ENCODE measurements at regions not wholly inside any gene's neighbourhood (a gene's known extent, or its start where the extent isn't known, plus 50 kb on each side); places are given as distances from the start of the nearest gene placed in this dataset.
"Not testable (repeated sequence)": the region's sequence is repeated elsewhere in the genome, so short reads cannot be mapped to it uniquely, and the experiment has no call there.

DNA sequence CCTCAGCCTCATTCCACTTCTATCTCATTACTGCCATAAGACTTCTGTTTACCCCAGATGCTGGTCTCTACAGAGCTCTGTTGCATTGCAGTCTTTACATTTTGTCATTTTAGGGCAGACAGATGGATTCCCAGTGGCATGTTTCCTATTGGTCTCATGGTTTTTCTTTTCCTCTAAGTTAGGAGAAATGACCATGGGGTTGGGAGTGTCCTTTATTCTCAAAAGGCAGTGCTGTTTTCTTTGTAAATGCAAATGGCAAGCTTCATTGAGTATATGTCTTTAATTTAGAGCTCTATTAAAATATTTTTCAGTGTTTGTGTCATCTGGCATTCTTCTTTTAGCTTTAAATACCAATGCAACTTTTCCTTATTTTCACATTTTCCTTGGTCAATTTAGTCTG lies 57.0 kb downstream of the MSTN start:
- DNase-seq (ENCODE audit: low read depth), result no peak
- H3K4me3 ChIP-seq (ENCODE audit: low read depth, low read length), result no peak overlapping the region
- TF ChIP-seq MAX (IDR thresholded peaks at IDR 0.05; ENCODE audit: low read depth, low read length), result no peak
- TF ChIP-seq, protein P1, sequence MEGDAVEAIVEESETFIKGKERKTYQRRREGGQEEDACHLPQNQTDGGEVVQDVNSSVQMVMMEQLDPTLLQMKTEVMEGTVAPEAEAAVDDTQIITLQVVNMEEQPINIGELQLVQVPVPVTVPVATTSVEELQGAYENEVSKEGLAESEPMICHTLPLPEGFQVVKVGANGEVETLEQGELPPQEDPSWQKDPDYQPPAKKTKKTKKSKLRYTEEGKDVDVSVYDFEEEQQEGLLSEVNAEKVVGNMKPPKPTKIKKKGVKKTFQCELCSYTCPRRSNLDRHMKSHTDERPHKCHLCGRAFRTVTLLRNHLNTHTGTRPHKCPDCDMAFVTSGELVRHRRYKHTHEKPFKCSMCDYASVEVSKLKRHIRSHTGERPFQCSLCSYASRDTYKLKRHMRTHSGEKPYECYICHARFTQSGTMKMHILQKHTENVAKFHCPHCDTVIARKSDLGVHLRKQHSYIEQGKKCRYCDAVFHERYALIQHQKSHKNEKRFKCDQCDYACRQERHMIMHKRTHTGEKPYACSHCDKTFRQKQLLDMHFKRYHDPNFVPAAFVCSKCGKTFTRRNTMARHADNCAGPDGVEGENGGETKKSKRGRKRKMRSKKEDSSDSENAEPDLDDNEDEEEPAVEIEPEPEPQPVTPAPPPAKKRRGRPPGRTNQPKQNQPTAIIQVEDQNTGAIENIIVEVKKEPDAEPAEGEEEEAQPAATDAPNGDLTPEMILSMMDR (IDR thresholded peaks at IDR 0.05; ENCODE audit: low read depth, low read length), result no peak
- TF ChIP-seq POLR2A (IDR thresholded peaks at IDR 0.05; ENCODE audit: extremely low read depth, insufficient read length), result no peak
- TF ChIP-seq MYC (IDR thresholded peaks at IDR 0.05; ENCODE audit: low read depth, low read length), result no peak

DNA sequence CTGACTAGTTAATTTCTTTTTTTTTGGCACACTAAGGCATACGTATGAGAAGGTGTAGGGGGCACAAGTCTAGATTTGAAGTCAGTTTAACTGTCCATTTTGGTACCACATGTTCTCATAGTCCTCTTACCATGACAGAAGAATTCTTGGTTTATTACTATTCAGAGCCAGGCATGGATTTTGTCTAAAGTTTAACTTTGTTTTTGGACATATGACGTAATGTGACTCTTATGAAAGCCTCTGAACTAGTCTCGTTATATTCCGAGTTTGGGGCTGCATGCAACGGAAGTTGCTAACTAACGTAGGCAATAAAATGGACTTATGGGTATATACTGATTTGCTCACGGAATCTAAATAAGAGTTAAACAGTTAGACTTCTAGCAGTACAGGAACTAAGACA lies 62.9 kb downstream of the MSTN start:
- TF ChIP-seq MYC (IDR thresholded peaks at IDR 0.05; ENCODE audit: low read depth, low read length) (no peak), MAX (IDR thresholded peaks at IDR 0.05; ENCODE audit: low read depth, low read length) (no peak), POLR2A (IDR thresholded peaks at IDR 0.05; ENCODE audit: extremely low read depth, insufficient read length) (no peak)
- TF ChIP-seq, protein P1 (IDR thresholded peaks at IDR 0.05; ENCODE audit: low read depth, low read length), result no peak
- DNase-seq (ENCODE audit: low read depth), result no peak
- H3K4me3 ChIP-seq (ENCODE audit: low read depth, low read length), result no peak overlapping the region

GRCh38 chr2:189998665-189999064 lies 63.9 kb downstream of the MSTN start:
- H3K4me3 ChIP-seq (ENCODE audit: low read depth, low read length); DNase-seq (ENCODE audit: low read depth): not testable (repeated sequence)

DNA sequence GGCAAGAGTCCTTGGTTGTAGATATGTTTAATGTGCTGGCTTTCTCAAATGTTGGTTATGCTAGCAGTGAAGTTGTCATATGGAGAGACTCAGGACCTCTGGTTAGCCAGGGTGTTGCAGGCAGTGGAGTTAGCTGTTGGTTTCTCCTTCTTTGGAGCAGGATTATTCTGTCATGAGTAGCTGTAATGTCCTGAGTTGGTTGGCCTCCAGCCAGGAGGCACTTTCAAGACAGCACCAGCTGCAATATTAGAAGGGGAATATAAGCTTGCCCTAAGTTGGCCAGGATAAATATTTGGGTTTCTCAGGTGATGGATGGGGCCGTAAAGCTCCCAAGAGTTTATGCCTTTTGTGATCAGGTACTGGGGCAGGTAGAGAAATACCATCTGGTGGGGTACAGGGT lies 65.5 kb downstream of the MSTN start:
- TF ChIP-seq, protein P1 (IDR thresholded peaks at IDR 0.05; ENCODE audit: low read depth, low read length), result no peak
- TF ChIP-seq MYC (IDR thresholded peaks at IDR 0.05; ENCODE audit: low read depth, low read length), result no peak
- no peak for TF ChIP-seq POLR2A (IDR thresholded peaks at IDR 0.05; ENCODE audit: extremely low read depth, insufficient read length)
- no peak for TF ChIP-seq MAX (IDR thresholded peaks at IDR 0.05; ENCODE audit: low read depth, low read length)
- H3K4me3 ChIP-seq (ENCODE audit: low read depth, low read length), result no peak overlapping the region
- no peak for DNase-seq (ENCODE audit: low read depth)

DNA sequence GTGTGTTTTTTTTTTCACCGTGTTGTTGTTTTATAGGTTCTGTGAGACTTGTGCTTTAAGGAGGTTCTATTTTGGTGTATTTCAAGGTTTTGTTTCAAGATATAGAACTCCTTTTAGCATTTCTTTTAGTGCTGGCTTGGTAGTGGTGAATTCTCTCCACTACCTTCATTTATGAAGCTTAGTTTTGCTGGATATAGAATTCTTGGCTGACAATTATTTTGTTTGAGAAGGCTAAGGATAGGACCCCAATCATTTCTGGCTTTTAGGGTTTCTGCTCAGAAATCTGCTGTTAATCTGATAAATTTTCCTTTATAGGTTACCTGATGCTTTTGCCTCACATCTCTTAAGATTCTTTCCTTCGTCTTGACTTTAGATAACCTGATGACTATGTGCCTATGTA lies 66.8 kb downstream of the MSTN start:
- no peak overlapping the region for H3K4me3 ChIP-seq (ENCODE audit: low read depth, low read length)
- no peak for DNase-seq (ENCODE audit: low read depth)
- TF ChIP-seq POLR2A (IDR thresholded peaks at IDR 0.05; ENCODE audit: extremely low read depth, insufficient read length), result no peak
- TF ChIP-seq MAX (IDR thresholded peaks at IDR 0.05; ENCODE audit: low read depth, low read length), result no peak
- TF ChIP-seq, protein P1 (IDR thresholded peaks at IDR 0.05; ENCODE audit: low read depth, low read length), result no peak
- no peak for TF ChIP-seq MYC (IDR thresholded peaks at IDR 0.05; ENCODE audit: low read depth, low read length)

- TF ChIP-seq, protein P1 (IDR thresholded peaks at IDR 0.05; ENCODE audit: low read depth, low read length), result peak; percentile 76
- no peak for TF ChIP-seq MYC (IDR thresholded peaks at IDR 0.05; ENCODE audit: low read depth, low read length)
- H3K4me3 ChIP-seq (ENCODE audit: low read depth, low read length), result no peak overlapping the region
- peak; percentile 44 for DNase-seq (ENCODE audit: low read depth)
These were observed 79.6 kb downstream of the MSTN start for GRCh38 chr2:189982780-189983394.

Measured in NB4 (cell line).